T-cell (primary cell): ENCODE measurements at regions not wholly inside any gene's neighbourhood (a gene's known extent, or its start where the extent isn't known, plus 50 kb on each side); places are given as distances from the start of the nearest gene placed in this dataset.

Experiments used
- ATAC-seq, 4 experiments: fragments of 200-7000 bp in 3 of 4; fragments of 150-1000 bp in 1 of 4; cut with Tn5 transposase; replicated peaks in 1 of 4; 1 replicate in 3 of 4; 2 replicates in 1 of 4; pipeline ENCODE4 v1.10.0; 2021; ENCODE audit warnings: moderate library complexity in 3 of 4, mild to moderate bottlenecking in 2 of 4, moderate number of reproducible peaks in 1 of 4
- CTCF ChIA-PET, 2 donors: fragments of 300-600 bp; sonication (Branson Sonifier 250); formaldehyde crosslinking; loops; one replicate each; lab custom pipeline; 2022; ENCODE audit warnings: antibody characterized with exemption in 2 of 2; lab: Charles Lee
- POLR2A ChIA-PET, 2 donors: fragments of 300-600 bp; sonication (Branson Sonifier 250); formaldehyde crosslinking; loops; one replicate each; lab custom pipeline; 2022; ENCODE audit warnings: antibody characterized with exemption in 2 of 2; lab: Charles Lee
- DNase-seq, 35 experiments: peaks; one replicate each; pipeline versions ENCODE4 v3.0.0 to v3.0.0-alpha.2; 2013 to 2023
- H3K27ac ChIP-seq: one replicate; pipeline ENCODE4 v1.5.1; 2013; ENCODE audit warnings: low read length
- H3K27me3 ChIP-seq, 2 experiments: replicated peaks in 1 of 2; 1 replicate in 1 of 2; 2 replicates in 1 of 2; pipeline versions ENCODE4 v1.6.1 to v1.7.0; 2013; ENCODE audit warnings: low read length in 1 of 2, mixed read lengths in 1 of 2; ENCODE audit not compliant: control insufficient read depth in 2 of 2, insufficient read depth in 2 of 2; ENCODE audit errors: extremely low read depth in 1 of 2
- H3K36me3 ChIP-seq, 2 donors: 1 replicate in 1 of 2; 2 replicates in 1 of 2; pipeline versions ENCODE4 v1.6.1 to v1.7.0; 2013; ENCODE audit warnings: low read length in 1 of 2; ENCODE audit not compliant: control insufficient read depth in 2 of 2, insufficient read depth in 1 of 2; ENCODE audit errors: extremely low read depth in 1 of 2
- H3K4me1 ChIP-seq, 2 experiments: 1 replicate in 1 of 2; 2 replicates in 1 of 2; pipeline versions ENCODE4 v1.6.1 to v1.7.0; 2013; ENCODE audit warnings: low read length in 2 of 2, mixed read lengths in 1 of 2; ENCODE audit not compliant: insufficient read depth in 2 of 2, control insufficient read depth in 1 of 2; ENCODE audit errors: extremely low read depth in 1 of 2
- H3K4me3 ChIP-seq, 2 donors: 1 replicate in 1 of 2; 2 replicates in 1 of 2; pipeline versions ENCODE4 v1.5.1 to v1.7.0; 2013; ENCODE audit warnings: mild to moderate bottlenecking in 2 of 2, low read length in 1 of 2, moderate library complexity in 1 of 2; ENCODE audit not compliant: control insufficient read depth in 1 of 2; ENCODE audit errors: extremely low read depth in 1 of 2
- H3K9me3 ChIP-seq: 2 replicates; pipeline ENCODE4 v1.7.0; 2013
- H3K27ac Mint-ChIP-seq, 2 donors: one replicate each; pipeline ENCODE4 v1.8.0; 2020 to 2021; ENCODE audit warnings: mild to moderate bottlenecking in 2 of 2, mixed read lengths in 2 of 2
- H3K27me3 Mint-ChIP-seq, 2 donors: one replicate each; pipeline ENCODE4 v1.8.0; 2021 to 2022; ENCODE audit warnings: mixed read lengths in 2 of 2
- H3K36me3 Mint-ChIP-seq: one replicate; pipeline ENCODE4 v1.8.0; 2021; ENCODE audit warnings: mixed read lengths
- H3K4me1 Mint-ChIP-seq, 3 donors: one replicate each; pipeline ENCODE4 v1.8.0; 2020 to 2022; ENCODE audit warnings: mixed read lengths in 3 of 3, mild to moderate bottlenecking in 1 of 3
- H3K4me3 Mint-ChIP-seq, 3 donors: one replicate each; pipeline ENCODE4 v1.8.0; 2020 to 2022; ENCODE audit warnings: mild to moderate bottlenecking in 3 of 3, mixed read lengths in 3 of 3, moderate library complexity in 3 of 3
- H3K9me3 Mint-ChIP-seq, 3 donors: one replicate each; pipeline ENCODE4 v1.8.0; 2020 to 2022; ENCODE audit warnings: mixed read lengths in 3 of 3
- WGBS: methylation state at CpG from one replicate; pipeline ENCODE4 v1.1.5; 2013; ENCODE audit warnings: missing lambda C conversion rate; ENCODE audit not compliant: insufficient coverage; 5-methylcytosine and 5-hydroxymethylcytosine counted together

GRCh38 chr2:122531290-122532071 lies 776.0 kb downstream of the TSN start:
- Mint-ChIP-seq H3K27ac (no peak overlapping the region), H3K36me3 (no peaks in the 10 kb centered on the region), H3K4me1 (no peaks in the 10 kb centered on the region), H3K9me3 (peaks cover 0 to 5% (median 3%) of the 10 kb centered on the region in 3 donors), H3K27me3 (no peaks in the 10 kb centered on the region), H3K4me3 (no peak overlapping the region)
- H3K27me3 ChIP-seq = no peaks in the 10 kb centered on the region
- DNase-seq = no peak
- ChIA-PET POLR2A (interaction anchor here in 1 of 2 donors (0.6 kb wide), 1 partner anchor 69 kb away, joined by 3 read pairs; no protein-coding TSS in a partner anchor), CTCF (no interaction called here)
- ATAC-seq = no peak
- no peak overlapping the region for H3K27ac ChIP-seq
- H3K4me3 ChIP-seq = no peak overlapping the region
- no peaks in the 10 kb centered on the region for H3K36me3 ChIP-seq
- no peaks in the 10 kb centered on the region for H3K9me3 ChIP-seq
- H3K4me1 ChIP-seq = no peaks in the 10 kb centered on the region
- WGBS = 94% methylated on average over 8 of the region's 15 CpGs

GRCh38 chr2:122532072-122532344 lies 776.6 kb downstream of the TSN start:
- Mint-ChIP-seq H3K4me3 (no peak overlapping the region), H3K4me1 (no peaks in the 10 kb centered on the region)

GRCh38 chr2:122532481-122532880 lies 777.0 kb downstream of the TSN start:
- Mint-ChIP-seq H3K9me3 (peaks cover 0 to 3% (median 0%) of the 10 kb centered on the region in 3 donors), H3K27ac (no peak overlapping the region), H3K4me1 (no peaks in the 10 kb centered on the region), H3K27me3 (no peaks in the 10 kb centered on the region), H3K36me3 (no peaks in the 10 kb centered on the region), H3K4me3 (no peak overlapping the region)
- no peak overlapping the region for H3K4me3 ChIP-seq
- no peak overlapping the region for H3K27ac ChIP-seq
- no peaks in the 10 kb centered on the region for H3K27me3 ChIP-seq
- ATAC-seq (no peak), DNase-seq (no peak)
- H3K9me3 ChIP-seq = no peaks in the 10 kb centered on the region
- POLR2A ChIA-PET = no interaction called here
- CTCF ChIA-PET = no interaction called here
- H3K4me1 ChIP-seq = no peaks in the 10 kb centered on the region
- WGBS = 100% methylated on average over 1 of the region's 5 CpGs
- H3K36me3 ChIP-seq = no peaks in the 10 kb centered on the region

More at GRCh38 chr2:122532072-122532344, 776.6 kb downstream of the TSN start:
- Mint-ChIP-seq H3K36me3 (no peaks in the 10 kb centered on the region), H3K9me3 (peaks cover 0 to 3% (median under 1%) of the 10 kb centered on the region in 3 donors), H3K27me3 (no peaks in the 10 kb centered on the region), H3K27ac (no peak overlapping the region)
- no peaks in the 10 kb centered on the region for H3K9me3 ChIP-seq
- no peak for ATAC-seq
- DNase-seq = no peak
- no peak overlapping the region for H3K4me3 ChIP-seq
- CTCF ChIA-PET = no interaction called here
- H3K27ac ChIP-seq = no peak overlapping the region
- H3K27me3 ChIP-seq = no peaks in the 10 kb centered on the region
- POLR2A ChIA-PET = no interaction called here
- H3K36me3 ChIP-seq = no peaks in the 10 kb centered on the region
- H3K4me1 ChIP-seq = no peaks in the 10 kb centered on the region

- no peaks in the 10 kb centered on the region for H3K4me1 ChIP-seq
- no peaks in the 10 kb centered on the region for H3K27me3 ChIP-seq
- no peaks in the 10 kb centered on the region for H3K4me1 Mint-ChIP-seq
- H3K27me3 Mint-ChIP-seq = no peaks in the 10 kb centered on the region
- no peak overlapping the region for H3K27ac Mint-ChIP-seq
- no peaks in the 10 kb centered on the region for H3K9me3 ChIP-seq
- ATAC-seq (no peak), DNase-seq (no peak)
- CTCF ChIA-PET = no interaction called here
- H3K9me3 Mint-ChIP-seq = peaks cover 0 to 4% (median 3%) of the 10 kb centered on the region in 3 donors
- no peaks in the 10 kb centered on the region for H3K36me3 ChIP-seq
- no peak overlapping the region for H3K4me3 Mint-ChIP-seq
- no peak overlapping the region for H3K4me3 ChIP-seq
- WGBS = 80% methylated on average over 1 of the region's 5 CpGs
- POLR2A ChIA-PET = interaction anchor here in 1 of 2 donors (0.7 kb wide), 1 partner anchor 9 kb away, joined by 6 read pairs; no protein-coding TSS in a partner anchor
- H3K36me3 Mint-ChIP-seq = no peaks in the 10 kb centered on the region
- no peak overlapping the region for H3K27ac ChIP-seq
Measured at GRCh38 chr2:122535960-122536505, 780.6 kb downstream of the TSN start.

- H3K27me3 ChIP-seq = no peaks in the 10 kb centered on the region
- ATAC-seq (no peak), DNase-seq (no peak)
- no peaks in the 10 kb centered on the region for H3K4me1 ChIP-seq
- CTCF ChIA-PET = no interaction called here
- no peak overlapping the region for H3K4me3 ChIP-seq
- no peak overlapping the region for H3K27ac ChIP-seq
- H3K36me3 ChIP-seq = no peaks in the 10 kb centered on the region
- H3K27me3 Mint-ChIP-seq = no peaks in the 10 kb centered on the region
- no peaks in the 10 kb centered on the region for H3K9me3 ChIP-seq
- H3K9me3 Mint-ChIP-seq = peaks cover 0 to 12% (median 0%) of the 10 kb centered on the region in 3 donors
- POLR2A ChIA-PET = no interaction called here
- no peaks in the 10 kb centered on the region for H3K4me1 Mint-ChIP-seq
- WGBS = no CpG with 5 or more reads among the region's 3 CpGs
- no peak overlapping the region for H3K4me3 Mint-ChIP-seq
- no peaks in the 10 kb centered on the region for H3K36me3 Mint-ChIP-seq
- H3K27ac Mint-ChIP-seq = no peak overlapping the region
Measured at GRCh38 chr2:122539311-122539710, 783.9 kb downstream of the TSN start.

GRCh38 chr2:122539920-122540319 lies 784.5 kb downstream of the TSN start:
- Histone ChIP-seq H3K9me3 (no peaks in the 10 kb centered on the region), H3K4me3 (no peak overlapping the region), H3K4me1 (no peaks in the 10 kb centered on the region), H3K27me3 (no peaks in the 10 kb centered on the region), H3K36me3 (no peaks in the 10 kb centered on the region), H3K27ac (no peak overlapping the region)
- WGBS = 65% methylated on average over 2 of the region's 3 CpGs
- no peaks in the 10 kb centered on the region for H3K4me1 Mint-ChIP-seq
- CTCF ChIA-PET = no interaction called here
- no peak overlapping the region for H3K27ac Mint-ChIP-seq
- H3K36me3 Mint-ChIP-seq = no peaks in the 10 kb centered on the region
- no peaks in the 10 kb centered on the region for H3K27me3 Mint-ChIP-seq
- DNase-seq = no peak
- peaks cover 0 to 12% (median 0%) of the 10 kb centered on the region in 3 donors for H3K9me3 Mint-ChIP-seq
- H3K4me3 Mint-ChIP-seq = no peak overlapping the region
- POLR2A ChIA-PET = no interaction called here
- no peak for ATAC-seq
